Ishikawa (cell line): ENCODE measurements at regions not wholly inside any gene's neighbourhood (a gene's known extent, or its start where the extent isn't known, plus 50 kb on each side); places are given as distances from the start of the nearest gene placed in this dataset.

ENCODE experiments used
- CEBPB ChIP-seq: IDR thresholded peaks from 2 replicates; pipeline ENCODE4 v1.6.1; 2012
- CREB1 ChIP-seq: IDR thresholded peaks from 2 replicates; pipeline ENCODE4 v1.6.1; 2012; ENCODE audit warnings: low read depth
- EGR1 ChIP-seq: IDR thresholded peaks from 2 replicates; pipeline ENCODE4 v1.6.1; 2012
- EP300 ChIP-seq: IDR thresholded peaks from 2 replicates; pipeline ENCODE4 v1.6.1; 2012; ENCODE audit warnings: borderline replicate concordance
- FOXM1 ChIP-seq: IDR thresholded peaks from 2 replicates; pipeline ENCODE4 v1.6.1; 2012; ENCODE audit warnings: low read depth, borderline replicate concordance
- NFIC ChIP-seq: IDR thresholded peaks from 2 replicates; pipeline ENCODE4 v1.6.1; 2012
- RAD21 ChIP-seq: IDR thresholded peaks from 2 replicates; pipeline ENCODE4 v1.6.1; 2012; ENCODE audit warnings: low read depth
- TAF1 ChIP-seq: IDR thresholded peaks from 2 replicates; pipeline ENCODE4 v1.6.1; 2012; ENCODE audit warnings: low read depth, mild to moderate bottlenecking
- TCF12 ChIP-seq: IDR thresholded peaks from 2 replicates; pipeline ENCODE4 v1.6.1; 2012; ENCODE audit warnings: low read depth
- TEAD4 ChIP-seq: IDR thresholded peaks from 2 replicates; pipeline ENCODE4 v1.6.1; 2012
- YY1 ChIP-seq: IDR thresholded peaks from 2 replicates; pipeline ENCODE4 v1.6.1; 2012; ENCODE audit warnings: low read depth
- ZBTB7A ChIP-seq: IDR thresholded peaks from 2 replicates; pipeline ENCODE4 v1.6.1; 2012; ENCODE audit warnings: low read depth
- TF ChIP-seq, protein P1 (sequence below): IDR thresholded peaks from 2 replicates; pipeline ENCODE4 v1.6.1; 2012
- TF ChIP-seq, protein P2 (sequence below): IDR thresholded peaks from 2 replicates; pipeline ENCODE4 v1.6.1; 2012
- TF ChIP-seq, protein P3 (sequence below): IDR thresholded peaks from 2 replicates; pipeline ENCODE4 v1.6.1; 2012; ENCODE audit warnings: low read depth, mild to moderate bottlenecking

GRCh38 chr13:95386370-95386769, 85.1 kb upstream of the ABCC4 start:
- TF ChIP-seq, protein P1, sequence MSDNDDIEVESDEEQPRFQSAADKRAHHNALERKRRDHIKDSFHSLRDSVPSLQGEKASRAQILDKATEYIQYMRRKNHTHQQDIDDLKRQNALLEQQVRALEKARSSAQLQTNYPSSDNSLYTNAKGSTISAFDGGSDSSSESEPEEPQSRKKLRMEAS, result no peak
- TF ChIP-seq, protein P2, sequence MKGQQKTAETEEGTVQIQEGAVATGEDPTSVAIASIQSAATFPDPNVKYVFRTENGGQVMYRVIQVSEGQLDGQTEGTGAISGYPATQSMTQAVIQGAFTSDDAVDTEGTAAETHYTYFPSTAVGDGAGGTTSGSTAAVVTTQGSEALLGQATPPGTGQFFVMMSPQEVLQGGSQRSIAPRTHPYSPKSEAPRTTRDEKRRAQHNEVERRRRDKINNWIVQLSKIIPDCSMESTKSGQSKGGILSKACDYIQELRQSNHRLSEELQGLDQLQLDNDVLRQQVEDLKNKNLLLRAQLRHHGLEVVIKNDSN, result no peak
- no peak for TF ChIP-seq FOXM1
- no peak for TF ChIP-seq TCF12
- no peak for TF ChIP-seq NFIC
- TF ChIP-seq, protein P3, sequence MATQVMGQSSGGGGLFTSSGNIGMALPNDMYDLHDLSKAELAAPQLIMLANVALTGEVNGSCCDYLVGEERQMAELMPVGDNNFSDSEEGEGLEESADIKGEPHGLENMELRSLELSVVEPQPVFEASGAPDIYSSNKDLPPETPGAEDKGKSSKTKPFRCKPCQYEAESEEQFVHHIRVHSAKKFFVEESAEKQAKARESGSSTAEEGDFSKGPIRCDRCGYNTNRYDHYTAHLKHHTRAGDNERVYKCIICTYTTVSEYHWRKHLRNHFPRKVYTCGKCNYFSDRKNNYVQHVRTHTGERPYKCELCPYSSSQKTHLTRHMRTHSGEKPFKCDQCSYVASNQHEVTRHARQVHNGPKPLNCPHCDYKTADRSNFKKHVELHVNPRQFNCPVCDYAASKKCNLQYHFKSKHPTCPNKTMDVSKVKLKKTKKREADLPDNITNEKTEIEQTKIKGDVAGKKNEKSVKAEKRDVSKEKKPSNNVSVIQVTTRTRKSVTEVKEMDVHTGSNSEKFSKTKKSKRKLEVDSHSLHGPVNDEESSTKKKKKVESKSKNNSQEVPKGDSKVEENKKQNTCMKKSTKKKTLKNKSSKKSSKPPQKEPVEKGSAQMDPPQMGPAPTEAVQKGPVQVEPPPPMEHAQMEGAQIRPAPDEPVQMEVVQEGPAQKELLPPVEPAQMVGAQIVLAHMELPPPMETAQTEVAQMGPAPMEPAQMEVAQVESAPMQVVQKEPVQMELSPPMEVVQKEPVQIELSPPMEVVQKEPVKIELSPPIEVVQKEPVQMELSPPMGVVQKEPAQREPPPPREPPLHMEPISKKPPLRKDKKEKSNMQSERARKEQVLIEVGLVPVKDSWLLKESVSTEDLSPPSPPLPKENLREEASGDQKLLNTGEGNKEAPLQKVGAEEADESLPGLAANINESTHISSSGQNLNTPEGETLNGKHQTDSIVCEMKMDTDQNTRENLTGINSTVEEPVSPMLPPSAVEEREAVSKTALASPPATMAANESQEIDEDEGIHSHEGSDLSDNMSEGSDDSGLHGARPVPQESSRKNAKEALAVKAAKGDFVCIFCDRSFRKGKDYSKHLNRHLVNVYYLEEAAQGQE, result no peak
- TF ChIP-seq EGR1, result no peak
- no peak for TF ChIP-seq CREB1
- no peak for TF ChIP-seq YY1
- no peak for TF ChIP-seq CEBPB
- no peak for TF ChIP-seq TAF1
- TF ChIP-seq RAD21, result no peak
- TF ChIP-seq TEAD4, result no peak

GRCh38 chr13:95387733-95388207, 86.5 kb upstream of the ABCC4 start:
- TF ChIP-seq CREB1 (no peak), FOXM1 (no peak), EGR1 (no peak), TAF1 (no peak), EP300 (no peak), CEBPB (no peak), YY1 (no peak), NFIC (no peak), RAD21 (no peak), ZBTB7A (no peak), TCF12 (no peak), TEAD4 (no peak)
- TF ChIP-seq, protein P1, result no peak
- TF ChIP-seq, protein P3, result no peak
- TF ChIP-seq, protein P2, result no peak

DNA sequence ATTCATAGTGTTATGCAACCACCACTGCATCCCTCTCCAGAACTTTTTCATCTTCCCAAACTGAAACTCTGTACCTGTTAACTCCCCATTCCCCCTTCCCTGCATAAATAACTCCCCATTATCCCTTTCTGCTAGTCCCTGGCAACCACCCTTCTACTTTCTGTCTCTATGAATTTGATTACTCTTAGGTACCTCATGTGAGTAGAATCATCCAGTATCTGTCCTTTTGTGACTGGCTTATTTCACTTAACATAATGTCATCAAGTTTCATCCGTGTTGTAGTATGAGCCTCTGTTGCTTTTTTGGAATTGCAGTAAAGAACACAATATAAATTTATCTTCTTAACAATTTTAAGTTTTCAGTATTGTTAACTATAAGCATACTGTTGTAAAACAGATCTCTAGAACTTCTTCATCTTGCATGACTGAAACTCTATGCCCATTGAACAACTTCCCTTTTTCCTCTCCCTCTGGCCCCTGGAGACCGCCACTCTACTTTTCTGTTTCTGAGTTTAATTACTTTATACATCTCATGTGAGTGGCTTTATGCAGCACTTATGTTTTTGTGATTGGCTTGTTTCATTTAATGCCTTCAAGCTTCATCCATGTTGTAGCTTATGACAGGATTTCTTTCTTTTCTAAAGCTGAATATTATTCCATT, 87.3 kb upstream of the ABCC4 start:
- TF ChIP-seq YY1 (no peak), EP300 (no peak), CEBPB (no peak), ZBTB7A (no peak), FOXM1 (no peak)
- TF ChIP-seq, protein P1, result no peak

DNA sequence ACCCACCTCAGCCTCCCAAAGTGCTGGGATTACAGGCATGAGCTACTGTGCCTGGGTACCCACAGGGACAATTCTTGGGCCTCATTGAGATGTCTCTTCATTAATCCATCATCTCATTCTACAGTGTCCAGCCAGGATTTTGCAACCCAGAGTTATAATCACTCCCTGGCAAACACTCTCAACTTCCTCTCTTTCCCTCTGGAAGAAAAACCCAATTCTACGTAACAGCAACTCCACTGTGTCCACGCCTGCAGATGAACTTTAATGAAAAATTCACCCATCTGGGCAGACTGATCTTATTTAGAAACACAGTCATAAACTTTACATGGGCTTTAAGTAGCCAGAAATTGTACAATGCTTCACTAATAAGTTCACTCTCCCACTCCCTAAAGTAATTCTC, 90.1 kb upstream of the ABCC4 start:
- TF ChIP-seq CEBPB, result no peak
- TF ChIP-seq ZBTB7A, result no peak

DNA sequence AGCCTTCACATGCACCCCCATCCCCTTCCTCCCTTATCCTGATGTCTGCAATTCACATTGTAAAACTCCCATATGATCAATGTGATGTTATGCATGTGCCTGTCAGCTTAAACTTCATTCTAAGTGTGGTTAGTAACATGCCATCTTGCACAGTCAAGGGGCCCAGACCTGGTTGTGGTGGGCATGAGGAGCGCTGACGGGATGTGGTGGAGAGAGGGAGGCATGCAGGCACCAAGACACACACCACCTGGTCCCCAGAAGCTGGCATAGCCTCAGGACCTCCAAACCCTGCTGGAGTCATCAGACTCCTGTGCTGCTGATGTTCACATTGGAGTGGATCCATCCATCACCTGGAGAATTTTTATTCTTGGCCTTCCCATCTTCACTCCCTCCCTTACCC, 90.5 kb upstream of the ABCC4 start:
- TF ChIP-seq RAD21, result no peak
- TF ChIP-seq, protein P2, result no peak

- TF ChIP-seq ZBTB7A, result no peak
- TF ChIP-seq CREB1, result no peak
- no peak for TF ChIP-seq RAD21
- no peak for TF ChIP-seq YY1
- no peak for TF ChIP-seq TCF12
- TF ChIP-seq, protein P1, result no peak
- TF ChIP-seq TEAD4, result no peak
- TF ChIP-seq TAF1, result no peak
- TF ChIP-seq, protein P3, result no peak
- no peak for TF ChIP-seq FOXM1
- no peak for TF ChIP-seq CEBPB
- TF ChIP-seq, protein P2, result no peak
- TF ChIP-seq NFIC, result no peak
- no peak for TF ChIP-seq EGR1
- TF ChIP-seq EP300, result no peak
These were observed 91.3 kb upstream of the ABCC4 start for GRCh38 chr13:95392597-95392996.
